GM21529 (cell line): ENCODE measurements at regions not wholly inside any gene's neighbourhood (a gene's known extent, or its start where the extent isn't known, plus 50 kb on each side); places are given as distances from the start of the nearest gene placed in this dataset.
"Not testable (repeated sequence)": the region's sequence is repeated elsewhere in the genome, so short reads cannot be mapped to it uniquely, and the experiment has no call there.

Experiments used
- ATAC-seq: cut with Tn5 transposase; IDR thresholded peaks from one replicate; pipeline ENCODE4 v1.9.1; 2021; ENCODE audit not compliant: unreplicated experiment

DNA sequence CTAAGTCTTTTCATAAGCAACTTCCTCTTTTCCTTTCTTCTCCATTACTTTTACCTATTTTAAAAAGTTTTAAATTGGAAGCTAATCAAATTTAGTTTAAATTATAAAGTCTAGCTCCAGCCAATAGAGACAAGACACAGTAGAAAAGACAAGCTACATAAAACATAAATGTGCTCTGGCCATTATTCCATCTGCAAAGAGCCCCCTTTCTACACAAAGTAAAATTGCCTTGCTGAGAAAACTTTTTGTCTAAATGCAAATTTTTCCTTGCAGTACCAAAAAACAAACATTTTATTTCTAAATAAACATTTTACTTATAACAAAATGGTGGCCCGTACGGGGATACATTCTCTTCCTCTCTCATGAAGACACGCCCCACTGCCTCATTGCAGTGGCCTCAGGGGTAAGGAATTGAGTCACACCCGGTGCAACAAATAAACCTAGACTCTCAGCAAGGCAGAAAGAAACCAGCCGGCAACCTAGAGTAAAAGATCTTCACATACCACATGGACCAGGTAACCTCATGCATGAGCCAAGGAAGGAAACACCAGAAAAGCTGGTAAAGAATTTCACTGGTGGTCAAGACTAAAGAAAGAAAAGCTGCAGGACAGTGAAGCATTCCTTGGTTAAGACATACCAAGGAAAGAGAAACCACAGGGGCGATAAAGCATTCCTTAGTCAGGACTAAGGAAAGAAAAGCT is 71.6 kb upstream of the ZNF746 start:
- no peak for ATAC-seq

GRCh38 chr7:149568218-149568617 is 70.6 kb upstream of the ZNF746 start:
- ATAC-seq: no peak

GRCh38 chr7:149566103-149566502 is 68.5 kb upstream of the ZNF746 start:
- ATAC-seq: no peak

DNA sequence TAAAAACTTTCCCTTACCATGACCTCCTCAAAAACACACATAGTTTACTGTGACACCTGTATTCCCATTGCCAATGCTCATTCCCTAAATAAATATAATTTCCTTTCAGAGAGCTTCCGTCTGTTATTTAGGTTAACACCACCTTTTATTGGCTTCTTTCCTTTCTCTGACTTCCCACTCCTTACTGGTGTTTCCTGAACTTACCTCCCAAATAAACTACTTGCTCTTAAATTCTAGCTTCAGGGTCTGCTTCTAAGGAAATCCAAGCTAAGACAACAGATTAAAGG is 67.4 kb upstream of the ZNF746 start:
- ATAC-seq: no peak

- no peak for ATAC-seq
Observed at GRCh38 chr7:149564340-149565095, 66.9 kb upstream of the ZNF746 start.

GRCh38 chr7:149562602-149563001 is 65.0 kb upstream of the ZNF746 start:
- no peak for ATAC-seq

DNA sequence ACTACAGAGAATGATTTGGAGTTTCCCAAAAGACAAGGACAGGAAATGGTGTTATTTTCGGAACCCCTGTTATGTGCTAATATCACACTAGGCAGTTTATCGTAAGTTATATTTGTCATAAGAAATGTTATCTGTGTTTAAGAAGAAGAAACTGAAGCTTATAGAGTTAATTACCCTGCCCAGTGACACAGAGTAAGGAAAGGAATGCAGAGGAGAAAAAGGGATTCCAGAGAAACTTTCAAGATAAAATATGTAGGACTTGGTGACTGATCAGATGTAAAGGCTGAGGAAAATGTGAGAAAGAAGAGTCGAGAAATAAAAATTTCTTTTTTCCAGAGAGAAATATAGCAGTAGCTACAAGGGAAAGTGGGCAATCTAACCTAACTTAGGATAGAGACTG is 63.5 kb upstream of the ZNF746 start:
- ATAC-seq: no peak

- no peak for ATAC-seq
Observed at GRCh38 chr7:149559711-149560110, 62.1 kb upstream of the ZNF746 start.

GRCh38 chr7:149558149-149558861 is 60.7 kb upstream of the ZNF746 start:
- no peak for ATAC-seq

DNA sequence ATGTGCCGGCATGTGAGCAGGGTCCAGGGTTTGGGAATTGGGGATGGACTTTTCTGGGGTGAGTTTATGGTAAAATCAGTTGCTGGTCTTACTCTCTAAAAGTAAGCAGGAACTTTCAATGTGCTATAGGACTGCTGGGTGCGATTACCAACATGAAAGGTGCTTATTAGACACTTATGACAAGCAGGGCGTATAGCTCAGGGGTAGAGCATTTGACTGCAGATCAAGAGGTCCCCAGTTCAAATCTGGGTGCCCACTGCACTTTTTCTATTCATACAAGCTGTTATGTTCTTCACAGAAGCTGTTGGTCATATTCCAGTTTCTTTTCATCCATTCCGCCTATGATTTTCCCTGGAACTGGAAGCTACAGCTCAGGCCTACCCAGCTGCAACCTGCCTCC is 58.9 kb upstream of the ZNF746 start:
- not testable (repeated sequence) for ATAC-seq

DNA sequence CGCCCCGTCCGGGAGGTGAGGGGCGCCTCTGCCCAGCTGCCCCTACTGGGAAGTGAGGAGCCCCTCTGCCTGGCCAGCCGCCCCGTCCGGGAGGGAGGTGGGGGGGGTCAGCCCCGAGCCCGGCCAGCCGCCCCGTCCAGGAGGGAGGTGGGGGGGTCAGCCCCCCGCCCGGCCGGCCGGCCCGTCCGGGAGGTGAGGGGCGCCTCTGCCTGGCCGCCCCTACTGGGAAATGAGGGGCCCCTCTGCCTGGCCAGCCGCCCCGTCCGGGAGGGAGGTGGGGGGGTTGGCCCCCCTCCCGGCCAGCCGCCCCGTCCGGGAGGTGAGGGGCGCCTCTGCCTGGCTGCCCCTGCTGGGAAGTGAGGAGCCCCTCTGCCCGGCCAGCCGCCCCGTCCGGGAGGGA is 57.2 kb upstream of the ZNF746 start:
- ATAC-seq: not testable (repeated sequence)

DNA sequence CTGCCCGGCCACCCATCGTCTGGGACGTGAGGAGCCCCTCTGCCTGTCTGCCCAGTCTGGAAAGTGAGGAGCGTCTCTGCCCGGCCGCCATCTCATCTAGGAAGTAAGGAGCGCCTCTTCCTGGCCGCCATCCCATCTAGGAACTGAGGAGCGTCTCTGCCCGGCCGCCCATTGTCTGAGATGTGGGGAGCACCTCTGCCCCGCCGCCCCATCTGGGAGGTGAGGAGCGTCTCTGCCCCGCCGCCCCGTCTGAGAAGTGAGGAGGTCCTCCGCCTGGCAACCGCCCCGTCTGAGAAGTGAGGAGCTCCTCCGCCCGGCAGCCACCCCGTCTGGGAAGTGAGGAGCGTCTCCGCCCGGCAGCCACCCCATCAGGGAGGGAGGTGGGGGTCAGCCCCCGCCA is 56.4 kb upstream of the ZNF746 start:
- not testable (repeated sequence) for ATAC-seq

DNA sequence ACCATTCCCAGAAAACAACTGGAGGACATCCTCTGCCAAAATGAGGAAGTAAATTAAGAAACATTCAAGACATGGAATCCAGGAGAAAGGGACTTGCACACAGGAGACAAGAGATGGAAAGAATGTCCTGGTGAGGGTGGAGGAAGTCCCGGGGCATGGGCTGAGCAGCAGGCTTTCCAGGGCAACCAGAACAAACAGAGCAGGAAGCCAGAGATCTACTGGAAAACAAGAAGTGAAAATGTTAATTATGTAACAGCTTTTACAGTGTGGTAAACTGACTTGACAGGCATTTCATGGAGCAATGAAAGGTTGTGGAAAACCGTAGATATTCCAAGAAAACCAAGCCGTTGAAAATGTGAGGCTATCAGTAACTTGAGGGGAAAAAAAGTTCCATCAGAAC is 55.2 kb upstream of the ZNF746 start:
- ATAC-seq: no peak
